ENCODE measurements at regions not wholly inside any gene's neighbourhood (a gene's known extent, or its start where the extent isn't known, plus 50 kb on each side); places are given as distances from the start of the nearest gene placed in this dataset.
"Not testable (repeated sequence)": the region's sequence is repeated elsewhere in the genome, so short reads cannot be mapped to it uniquely, and the experiment has no call there.

DNA sequence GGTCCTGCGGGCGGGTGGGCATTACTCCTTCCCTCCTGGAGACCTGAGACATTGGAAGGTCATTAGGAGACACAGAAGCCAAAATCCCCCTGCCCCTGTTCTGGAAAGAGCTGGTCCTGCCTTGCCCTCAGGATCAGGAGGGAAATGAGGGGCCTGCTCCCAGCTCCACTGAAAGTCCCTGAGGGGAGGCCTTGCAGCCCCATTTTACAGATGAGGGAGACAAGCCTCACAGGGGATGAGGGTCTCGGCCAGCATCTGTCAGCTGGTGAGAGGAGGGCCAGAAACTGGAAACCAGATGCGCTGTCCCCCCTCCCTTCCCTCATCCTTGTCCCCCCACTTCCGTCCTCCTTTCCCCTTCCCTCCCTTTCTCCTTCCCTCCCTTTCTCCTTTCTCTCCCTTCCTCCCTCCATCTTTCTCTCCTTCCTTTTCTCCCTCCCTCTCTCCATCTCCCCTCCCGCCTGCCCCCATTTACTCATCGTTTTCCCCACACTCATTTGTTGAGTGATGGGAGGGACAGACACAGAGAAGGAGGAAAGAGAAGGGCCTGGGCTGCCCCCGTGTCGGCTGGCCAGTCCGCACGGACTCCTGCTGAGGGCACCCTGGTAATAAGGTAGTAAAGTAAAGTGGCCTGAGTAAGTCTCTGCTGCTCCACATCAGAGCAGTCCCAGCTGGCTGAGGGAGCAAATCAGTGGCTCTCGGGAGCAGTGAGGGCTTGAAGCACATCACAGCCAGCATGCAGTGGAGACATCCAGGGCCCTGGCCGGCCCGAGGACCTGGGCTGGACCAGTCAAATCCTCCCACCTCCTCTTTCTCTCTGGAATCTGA is 112.4 kb upstream of the ALDH1A3 start:
- DNase-seq = no peak

DNA sequence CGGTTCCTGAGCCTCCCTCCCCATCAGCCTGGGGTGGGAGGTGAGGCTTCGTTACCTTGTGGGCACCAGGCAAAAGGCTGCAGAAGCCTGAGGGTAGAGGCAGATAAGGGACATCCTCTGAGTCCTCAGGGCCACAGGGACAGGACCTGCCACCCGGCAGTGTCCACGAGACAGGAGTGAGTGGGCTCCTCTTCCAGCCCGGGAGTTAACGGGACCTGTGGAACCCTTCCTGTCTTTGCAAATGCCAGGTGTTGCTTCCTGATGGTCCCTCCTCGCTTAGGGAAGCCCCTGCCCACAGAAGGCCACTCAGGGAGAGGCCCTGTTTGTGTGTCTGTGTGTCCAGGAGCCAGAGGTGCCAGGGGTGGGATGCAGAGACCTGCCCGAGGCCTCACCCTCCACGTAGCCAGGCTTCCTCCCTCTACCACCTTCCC is 111.1 kb upstream of the ALDH1A3 start:
- no peak for DNase-seq

DNA sequence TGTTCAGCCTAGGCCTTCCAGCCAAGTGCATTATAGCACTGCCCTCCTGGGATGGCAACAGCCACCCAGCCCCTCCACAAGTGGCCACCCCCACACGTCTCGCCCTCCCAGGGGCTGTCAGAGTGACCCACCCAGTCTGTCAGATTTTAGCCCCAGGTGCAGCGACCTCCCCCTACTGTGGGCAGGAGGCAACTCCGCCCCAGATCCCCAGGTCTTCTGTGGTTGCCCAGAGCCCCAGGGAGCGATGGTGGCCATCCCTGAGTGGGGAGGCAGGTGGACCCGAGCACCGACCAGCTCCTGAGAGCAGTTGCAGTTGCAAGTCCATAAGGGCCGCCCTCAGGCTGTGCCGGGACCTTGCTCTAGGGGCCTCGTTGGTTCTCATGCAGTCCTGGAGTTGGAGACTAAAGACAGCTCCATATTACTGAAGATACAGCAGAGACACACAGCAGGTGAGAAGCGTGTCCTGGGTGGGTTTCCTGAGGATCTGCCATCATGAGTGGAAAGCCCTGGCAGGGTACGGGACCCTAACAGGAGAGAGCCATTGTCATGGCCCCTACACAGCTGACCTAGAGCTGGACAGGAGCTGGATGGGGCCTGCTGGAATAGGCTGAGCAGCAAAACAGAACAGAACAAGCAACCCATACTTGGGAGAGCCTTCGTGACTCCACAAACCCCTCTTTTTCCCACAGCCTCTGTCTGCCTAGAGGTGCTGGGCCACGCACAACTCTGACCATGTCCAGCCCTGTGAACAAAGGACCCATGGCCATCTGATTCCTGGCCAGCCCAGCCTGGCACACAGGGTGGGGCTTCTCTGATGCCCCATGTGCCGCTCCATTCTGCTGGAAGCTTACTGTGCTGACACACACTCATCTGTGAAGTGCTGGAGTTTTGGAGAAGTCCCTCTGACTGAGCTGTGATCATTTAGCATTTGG is 110.3 kb upstream of the ALDH1A3 start:
- DNase-seq = no peak

DNA sequence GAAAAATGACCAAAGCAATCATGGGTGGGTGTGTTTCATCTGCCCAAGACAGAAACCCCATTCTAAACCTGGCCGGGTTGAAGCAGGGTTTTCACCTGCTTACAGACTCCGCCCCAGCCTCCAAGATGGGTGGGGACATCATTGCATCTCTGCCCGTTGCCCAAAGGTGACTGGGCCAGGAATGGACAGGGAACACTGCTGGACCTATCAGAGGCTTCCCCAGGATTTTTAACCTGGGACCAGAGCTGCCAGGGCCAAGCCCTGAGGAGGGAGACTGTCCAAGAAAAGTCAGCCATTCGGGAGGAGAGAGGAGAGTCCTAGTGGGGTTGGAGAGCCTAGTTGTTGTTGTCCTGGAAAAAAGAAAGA is 109.7 kb upstream of the ALDH1A3 start:
- no peak for DNase-seq

DNA sequence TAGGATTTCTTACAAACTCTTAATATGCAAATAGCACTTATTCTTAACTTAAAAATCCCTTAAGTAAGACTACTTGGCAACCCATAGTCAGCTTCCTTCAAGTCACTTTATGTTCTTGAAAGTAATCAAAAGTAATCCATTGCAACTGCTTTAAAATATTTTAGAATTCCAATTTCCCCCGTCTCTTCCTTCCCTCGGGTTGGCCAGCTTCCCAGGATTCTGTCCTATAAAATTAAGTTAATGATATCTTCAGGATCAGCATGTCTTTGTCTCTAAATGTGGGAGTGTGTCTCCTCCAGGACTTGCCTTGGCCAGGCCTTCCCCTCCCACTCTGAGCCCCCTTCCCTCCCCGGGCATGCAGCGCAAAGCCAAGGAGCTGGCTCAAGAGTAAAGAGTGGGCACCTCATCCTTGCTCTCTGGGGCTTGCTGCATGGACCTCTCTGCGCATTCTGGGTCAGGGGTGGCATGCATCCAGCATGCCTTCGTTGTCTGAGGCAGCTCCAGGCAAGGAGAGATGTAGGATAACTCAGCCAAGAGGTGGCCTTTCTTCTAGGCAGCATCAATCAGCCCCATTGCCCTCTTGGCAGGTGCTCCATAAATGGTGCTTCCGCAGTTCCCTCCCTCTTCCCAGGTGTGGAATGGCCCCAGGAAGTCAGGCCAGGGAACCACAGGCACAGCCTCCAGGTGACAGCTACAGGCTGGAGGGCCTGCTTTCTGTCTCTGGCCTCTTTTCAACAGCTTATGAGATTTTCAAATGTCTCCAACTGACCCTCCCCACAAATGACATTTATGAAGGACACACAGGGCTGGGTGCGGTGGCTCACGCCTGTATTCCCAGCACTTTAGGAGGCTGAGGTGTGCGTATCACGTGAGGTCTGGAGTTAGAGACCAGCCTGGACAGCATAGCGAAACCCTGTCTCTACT is 108.7 kb upstream of the ALDH1A3 start:
- no peak for DNase-seq

DNA sequence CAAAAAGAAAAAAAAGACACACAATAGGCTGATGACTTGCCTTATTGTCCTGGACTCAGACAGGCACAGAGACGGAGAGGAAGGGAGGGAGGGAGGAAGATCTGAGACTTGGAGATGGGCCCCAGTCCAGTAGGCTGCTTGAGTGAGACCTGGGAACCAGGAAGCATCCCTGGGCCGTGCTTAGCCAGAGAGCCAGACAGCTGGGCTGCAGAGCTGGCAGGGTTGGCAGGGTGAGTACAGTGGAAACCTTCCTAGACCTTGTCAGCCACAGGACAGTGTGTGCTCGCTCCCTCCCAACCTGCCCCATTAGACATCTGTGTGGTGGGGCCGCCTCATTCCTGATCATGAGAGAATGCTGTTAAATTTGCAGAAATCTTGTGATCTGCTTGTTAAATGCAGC is 107.9 kb upstream of the ALDH1A3 start:
- no peak for DNase-seq

DNA sequence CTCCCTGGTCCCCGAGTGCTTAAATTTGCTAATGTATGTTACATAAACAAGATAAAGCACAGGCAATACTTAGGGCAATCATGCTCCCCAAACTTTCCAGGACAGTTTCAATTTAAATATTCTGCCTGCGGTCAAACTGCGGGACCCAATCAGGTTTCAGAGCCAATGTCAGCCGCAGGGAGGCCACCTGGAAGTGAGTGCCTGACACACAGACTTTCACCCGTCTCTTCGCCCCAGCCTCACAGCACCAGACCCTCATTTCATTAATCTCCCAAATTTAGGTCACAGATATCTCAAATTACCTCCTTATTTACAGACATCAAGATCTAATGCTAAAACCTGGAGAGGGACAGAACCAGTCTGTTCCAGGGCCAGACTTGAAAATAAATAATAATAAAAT is 107.2 kb upstream of the ALDH1A3 start:
- no peak for DNase-seq

DNA sequence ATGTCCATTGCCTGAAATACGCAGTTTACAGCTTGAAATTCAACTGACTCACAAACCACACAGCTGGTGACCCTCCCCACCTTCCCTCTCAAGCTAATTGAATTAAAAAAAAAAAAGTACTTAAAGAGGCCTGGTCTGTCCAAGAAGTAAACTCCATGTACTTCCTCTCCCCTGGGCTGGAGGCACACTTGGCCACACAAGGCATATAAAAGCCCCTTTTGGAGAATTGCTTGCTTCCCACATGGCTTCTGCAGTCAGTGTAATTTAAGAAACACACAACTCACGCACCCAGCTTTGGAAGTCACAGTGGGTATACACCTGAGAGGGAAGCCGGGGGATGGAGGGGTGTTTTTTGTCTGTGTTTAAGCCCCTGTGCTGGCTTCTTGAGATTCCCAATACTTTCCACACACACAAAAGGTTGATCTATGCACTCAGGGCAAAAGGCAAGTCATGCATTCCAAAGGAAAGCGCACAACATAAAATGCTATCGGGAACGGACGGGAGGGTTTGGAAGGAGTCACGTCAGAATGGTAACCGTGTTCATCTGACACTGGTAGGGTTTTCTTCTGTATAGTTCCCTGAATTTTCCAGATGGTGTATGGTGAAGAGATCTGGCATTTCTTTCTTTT is 106.6 kb upstream of the ALDH1A3 start:
- DNase-seq = no peak

DNA sequence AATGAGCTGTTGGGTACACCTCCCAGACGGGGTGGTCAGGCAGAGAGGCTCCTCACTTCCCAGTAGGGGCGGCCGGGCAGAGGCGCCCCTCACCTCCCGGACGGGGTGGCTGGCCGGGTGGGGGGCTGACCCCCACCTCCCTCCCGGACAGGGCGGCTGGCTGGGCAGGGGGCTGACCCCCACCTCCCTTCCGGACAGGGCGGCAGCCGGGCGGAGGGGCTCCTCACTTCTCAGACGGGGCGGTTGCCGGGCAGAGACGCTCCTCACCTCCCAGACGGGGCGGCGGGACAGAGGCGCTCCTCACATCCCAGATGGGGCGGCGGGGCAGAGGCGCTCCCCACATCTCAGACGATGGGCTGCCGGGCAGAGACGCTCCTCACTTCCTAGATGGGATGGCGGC is 105.6 kb upstream of the ALDH1A3 start:
- DNase-seq = not testable (repeated sequence)

DNA sequence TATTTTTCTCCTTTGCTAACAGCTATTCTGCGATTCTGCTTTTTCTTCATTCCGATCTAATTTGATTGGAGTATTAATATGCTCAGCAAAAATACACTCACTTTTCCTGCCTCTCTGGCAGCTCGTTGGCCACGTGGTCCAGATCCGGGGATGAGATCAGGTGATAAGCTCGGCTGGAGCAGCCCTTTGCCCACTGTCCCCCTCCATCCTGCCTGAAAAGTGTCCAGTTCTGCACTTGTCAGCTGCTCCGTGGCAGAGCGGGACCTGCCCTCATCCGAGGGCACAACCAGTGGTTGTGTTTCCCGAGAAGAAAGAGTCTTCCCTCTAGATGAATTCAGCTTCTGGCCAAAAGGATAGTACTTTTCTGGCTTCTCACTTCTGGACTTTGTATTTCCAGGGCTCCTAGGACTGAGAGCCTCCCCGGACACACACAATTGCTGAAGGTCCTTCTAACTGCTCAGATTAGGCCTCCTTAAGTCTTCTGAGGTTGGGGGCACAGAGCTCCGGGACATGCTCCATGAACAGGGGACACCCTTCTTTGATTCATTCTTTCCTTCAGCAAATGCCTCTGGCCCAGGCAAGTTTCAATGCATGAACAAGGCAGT is 103.9 kb upstream of the ALDH1A3 start:
- no peak for DNase-seq

DNA sequence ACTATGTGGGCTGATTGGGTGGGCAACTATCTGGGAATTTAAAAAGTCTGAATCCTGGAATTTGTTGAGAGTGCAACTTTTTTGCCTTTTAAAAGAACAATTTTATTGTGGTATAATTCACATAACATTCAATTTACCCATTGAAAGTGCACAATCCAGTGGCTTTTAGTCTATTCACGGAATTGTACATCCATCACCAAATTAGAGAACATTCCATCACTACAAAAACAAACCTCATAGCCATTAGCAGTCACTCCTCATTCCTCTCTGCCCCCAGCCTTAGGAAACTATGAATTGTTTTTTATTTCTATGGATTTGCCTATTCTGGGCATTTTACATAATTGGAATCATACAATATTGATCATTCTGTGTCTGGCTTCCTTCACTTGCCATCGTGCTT is 101.8 kb upstream of the ALDH1A3 start:
- DNase-seq = no peak

DNA sequence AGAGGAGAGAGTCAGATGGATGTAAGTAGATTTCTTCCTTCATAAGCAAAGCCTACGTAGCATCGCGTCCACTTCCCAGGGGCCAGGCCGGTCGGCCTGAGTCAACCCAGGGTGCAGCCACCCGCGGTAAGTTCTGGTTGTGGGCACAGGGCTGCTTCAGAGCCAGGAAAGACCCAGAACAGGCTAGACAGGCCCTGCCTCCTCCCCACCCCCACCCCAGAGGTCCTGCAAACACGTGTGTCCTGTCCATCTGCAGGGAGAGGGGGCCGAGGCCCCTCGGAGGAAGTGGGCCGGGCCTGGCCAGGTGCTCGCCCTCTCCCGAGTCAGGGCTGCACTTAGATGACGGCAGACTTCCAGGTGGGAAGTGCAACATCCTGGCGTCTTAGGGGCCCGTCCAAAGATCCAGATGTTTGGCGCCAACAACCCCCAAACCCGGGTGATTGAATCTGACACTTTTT is 100.8 kb upstream of the ALDH1A3 start:
- no peak for DNase-seq

DNA sequence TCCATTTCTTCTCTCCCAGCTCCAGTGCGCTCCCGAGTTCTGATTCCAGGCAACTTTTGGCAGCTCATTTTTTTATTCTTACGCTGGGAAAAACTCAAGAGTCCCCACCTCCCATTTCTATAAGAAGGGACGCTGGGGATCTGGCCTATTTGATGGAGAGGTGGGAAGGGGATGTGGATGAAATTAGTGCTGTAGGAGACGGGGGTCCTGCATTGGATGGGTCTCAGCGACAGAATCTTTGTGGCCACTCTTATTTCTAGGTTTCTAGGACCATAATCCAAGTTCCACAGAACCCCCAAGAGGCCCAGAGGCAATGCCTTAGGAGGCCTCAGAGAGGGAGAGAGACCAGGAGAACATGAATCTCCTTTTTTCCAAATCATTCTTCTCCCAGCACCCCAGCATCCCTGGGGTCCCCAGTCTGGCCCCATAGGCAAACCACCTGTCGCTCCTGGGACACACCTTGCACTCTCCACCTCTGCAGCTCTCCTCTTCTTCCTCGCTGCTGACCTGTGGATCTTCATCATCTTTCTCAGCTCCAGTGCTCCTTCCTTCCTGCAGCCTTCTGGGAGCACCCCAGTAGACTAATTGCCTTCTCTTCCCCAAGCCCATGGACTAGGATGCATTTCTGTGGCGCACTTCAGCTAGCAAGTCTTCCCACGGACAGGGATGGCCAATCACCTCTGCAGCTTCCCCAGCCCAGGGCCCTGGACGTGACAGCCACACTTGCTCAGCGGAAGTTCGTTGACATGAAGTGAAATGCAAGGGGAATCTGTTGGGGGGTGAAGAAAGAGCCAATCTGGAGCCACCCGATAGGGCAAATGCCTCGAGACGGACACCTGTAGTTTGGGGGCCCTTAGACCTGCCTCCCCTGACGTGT is 100.1 kb upstream of the ALDH1A3 start:
- no peak for DNase-seq

DNA sequence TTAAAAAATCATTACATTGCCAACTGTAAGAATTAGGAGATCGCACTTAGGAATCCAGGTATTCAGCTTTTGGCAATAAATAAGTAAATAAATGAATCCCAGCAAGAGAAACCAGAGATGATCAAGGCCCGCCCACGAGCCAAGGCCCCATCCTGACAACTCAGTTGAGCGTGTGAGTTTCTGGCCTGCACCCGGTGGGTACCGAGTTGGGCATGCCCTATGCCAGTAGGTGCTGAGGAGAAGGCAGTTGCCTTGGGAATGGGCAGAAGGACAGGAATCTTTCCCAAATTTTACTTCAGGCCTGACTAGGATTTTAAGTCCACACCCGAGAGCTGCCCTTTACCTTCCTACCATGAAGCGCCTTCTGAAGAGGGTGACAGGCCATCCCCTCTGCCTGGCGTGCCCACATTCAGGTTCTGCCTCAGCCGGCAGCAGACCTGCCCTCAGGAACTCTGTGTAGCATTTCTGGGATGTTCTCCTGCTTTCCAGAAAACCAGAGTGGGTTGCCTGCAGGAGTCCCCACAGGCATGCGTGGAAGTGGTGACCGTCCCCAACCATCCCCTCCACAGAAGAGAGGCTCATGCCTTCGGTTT is 99.3 kb upstream of the ALDH1A3 start:
- DNase-seq = no peak

DNA sequence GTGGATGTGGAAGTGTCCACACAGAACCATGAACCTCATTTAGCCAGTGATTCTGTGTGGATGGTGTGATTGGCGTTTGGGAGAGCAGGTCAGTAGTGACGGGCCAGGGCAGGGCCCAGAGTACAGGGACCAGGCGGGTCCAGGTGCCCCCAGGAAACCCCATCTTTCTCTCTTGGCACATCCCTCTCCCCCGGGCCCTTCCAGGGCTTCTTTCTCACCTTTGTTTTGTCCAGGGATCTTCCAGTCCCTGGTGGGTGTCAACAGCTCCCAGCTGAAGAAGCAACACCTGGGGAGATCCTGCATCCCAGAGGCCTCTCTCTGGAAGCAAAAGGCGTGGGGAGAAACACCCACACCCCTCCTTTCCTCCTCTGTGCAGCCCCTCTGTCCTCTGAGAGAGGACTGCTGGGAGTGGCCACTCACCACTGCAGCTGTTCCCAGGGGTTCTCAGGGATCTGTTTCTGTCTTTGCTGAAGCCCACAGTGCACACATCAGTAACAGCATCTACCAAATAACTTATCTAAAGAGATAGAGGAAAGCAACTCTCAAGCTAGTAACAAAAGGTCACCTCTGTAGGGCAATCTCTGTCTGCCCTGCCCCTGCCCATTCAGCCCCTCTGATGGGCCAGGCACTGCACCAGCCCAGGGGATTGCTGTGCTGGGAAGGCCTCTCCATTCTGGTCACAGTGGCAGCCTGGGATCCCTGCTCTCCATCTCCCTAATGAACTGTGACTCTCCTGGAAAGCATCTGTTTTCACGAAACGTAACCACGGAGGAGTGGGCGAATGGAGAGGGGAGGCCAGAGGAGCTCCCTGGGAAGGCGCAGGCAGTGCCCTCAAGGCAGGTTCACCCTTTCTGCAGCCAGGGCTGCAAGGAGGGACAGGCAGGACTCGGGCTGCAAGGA is 98.3 kb upstream of the ALDH1A3 start:
- no peak for DNase-seq

DNA sequence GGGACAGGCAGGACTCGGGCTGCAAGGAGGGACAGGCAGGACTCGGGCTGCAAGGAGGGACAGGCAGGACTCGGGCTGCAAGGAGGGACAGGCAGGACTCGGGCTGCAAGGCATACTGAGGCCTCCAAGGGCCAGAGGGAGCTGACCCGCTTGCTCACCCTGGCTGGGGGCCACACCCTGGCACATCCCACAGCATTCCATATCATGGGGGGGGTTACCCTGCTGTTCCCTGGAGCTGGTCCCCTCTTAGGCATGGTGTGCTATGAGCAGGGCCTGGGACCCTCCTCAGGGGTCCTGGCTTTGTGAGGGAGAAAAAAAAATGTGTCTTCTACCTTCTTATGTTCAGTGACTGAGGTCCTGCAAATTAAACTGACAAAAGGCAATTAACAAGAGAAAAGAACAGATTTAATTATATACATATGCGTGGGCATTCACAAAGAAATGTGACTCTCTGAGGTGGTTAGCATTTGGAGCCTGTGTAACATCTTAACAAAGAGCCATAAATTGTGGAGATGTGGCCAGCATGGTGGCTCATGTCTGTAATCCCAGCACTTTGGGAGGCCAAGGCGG is 97.6 kb upstream of the ALDH1A3 start:
- DNase-seq = no peak

DNA sequence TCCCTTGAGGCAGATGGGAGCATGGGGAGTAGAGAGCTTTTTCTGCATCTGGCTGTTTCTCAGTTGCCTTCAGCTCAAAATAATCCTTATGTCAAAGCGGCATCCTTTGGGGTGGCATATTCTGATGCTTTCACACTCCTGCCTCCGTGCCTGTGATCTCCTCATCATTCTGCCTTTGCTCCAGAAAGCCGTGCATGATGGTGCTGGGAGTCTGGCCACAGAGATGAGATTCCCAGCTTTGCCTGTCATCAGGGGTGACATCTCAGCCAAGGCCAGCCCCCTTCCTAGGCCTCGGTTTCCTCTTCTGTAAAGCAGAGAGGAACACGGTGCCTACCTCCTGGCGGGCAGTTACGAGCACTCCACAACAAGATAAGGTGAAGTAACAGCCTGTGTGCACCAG is 96.3 kb upstream of the ALDH1A3 start:
- DNase-seq = no peak

DNA sequence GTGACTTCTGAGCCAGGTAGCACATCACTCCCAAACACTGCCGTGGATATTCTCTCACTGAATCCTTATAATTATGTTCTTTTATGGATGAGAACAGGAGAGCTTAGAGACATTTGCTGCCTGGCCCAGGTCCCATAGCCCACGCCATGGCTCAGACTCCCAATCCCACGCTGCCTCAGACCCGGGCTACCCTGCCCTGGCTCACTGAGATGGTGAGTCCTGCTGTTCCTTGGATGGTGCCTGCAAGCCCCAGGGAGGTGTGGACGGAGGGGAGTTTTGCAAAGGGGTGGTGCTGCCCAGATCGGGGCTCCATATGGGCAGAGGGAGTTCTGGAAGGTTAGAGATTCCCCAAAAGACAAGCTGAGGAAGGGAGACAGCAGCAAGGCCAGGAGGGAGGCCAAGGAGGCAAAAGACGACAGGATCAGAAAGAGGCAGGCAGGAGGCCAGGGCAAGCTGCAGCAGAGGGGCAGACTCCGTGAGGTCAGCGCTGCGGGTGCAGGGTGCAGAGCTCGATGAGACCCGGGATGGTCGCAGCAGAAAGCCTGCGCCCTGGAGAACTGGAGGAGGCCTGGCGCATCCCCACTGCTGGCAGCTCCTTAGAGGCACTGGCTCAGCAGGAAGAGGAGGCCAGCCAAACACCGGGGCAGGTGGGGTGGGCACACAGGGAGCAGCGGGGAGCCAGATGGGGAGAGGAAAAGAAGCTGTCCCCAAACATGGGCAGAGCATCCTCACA is 95.7 kb upstream of the ALDH1A3 start:
- no peak for DNase-seq
